MM.1S (cell line): ENCODE measurements at regions not wholly inside any gene's neighbourhood (a gene's known extent, or its start where the extent isn't known, plus 50 kb on each side); places are given as distances from the start of the nearest gene placed in this dataset.

ENCODE experiments used
- EZH2 ChIP-seq: fragments of 300-600 bp; sonication (generic); optimal IDR thresholded peaks from 2 replicates; pipeline ENCODE3; 2017; ENCODE audit warnings: low read depth, mild to moderate bottlenecking, antibody characterized with exemption, low read length, mixed read lengths
- EZH2phosphoT487 ChIP-seq: fragments of 300-600 bp; sonication (generic); IDR thresholded peaks from 2 replicates; pipeline ENCODE4 v1.6.1; 2018; ENCODE audit warnings: antibody characterized with exemption, low read length
- TF ChIP-seq, protein P1 (sequence below): fragments of 300-600 bp; sonication (generic); IDR thresholded peaks from 2 replicates; pipeline ENCODE4 v1.5.1; 2016; ENCODE audit warnings: antibody characterized with exemption, low read length, mixed read lengths

DNA sequence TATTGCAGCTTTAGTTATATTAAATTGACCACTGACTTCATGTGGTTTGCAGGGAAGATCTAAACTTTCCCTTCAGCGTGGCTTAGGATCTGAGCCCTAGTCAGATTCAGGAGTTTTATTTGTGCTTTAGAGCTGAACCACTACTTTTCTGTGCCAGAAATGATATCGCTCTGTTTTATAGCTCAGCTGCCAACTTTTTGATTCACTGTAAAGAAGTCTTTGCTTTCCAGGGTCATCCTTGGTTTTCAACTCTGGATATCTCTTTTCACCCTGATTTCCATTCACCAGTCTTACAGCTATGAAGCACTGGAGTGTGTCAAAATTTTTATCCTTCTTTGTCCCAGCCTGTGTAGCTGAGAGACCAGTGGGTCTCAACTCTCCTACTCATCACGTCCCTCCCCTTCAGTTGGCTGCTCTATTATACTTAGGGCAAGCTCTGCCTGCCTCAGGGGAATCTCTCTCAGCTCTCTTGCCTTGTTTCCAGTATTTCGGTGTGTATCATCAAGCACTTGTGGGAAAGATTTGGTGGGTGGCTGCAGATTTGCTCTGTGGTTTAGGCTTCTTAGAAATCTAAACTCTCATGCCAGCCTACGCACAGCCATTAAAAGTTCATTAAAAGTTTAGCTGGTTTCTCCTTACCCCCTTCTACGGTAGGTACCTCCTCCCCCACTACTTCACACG lies 425.5 kb downstream of the TENT5A start:
- TF ChIP-seq, protein P1, sequence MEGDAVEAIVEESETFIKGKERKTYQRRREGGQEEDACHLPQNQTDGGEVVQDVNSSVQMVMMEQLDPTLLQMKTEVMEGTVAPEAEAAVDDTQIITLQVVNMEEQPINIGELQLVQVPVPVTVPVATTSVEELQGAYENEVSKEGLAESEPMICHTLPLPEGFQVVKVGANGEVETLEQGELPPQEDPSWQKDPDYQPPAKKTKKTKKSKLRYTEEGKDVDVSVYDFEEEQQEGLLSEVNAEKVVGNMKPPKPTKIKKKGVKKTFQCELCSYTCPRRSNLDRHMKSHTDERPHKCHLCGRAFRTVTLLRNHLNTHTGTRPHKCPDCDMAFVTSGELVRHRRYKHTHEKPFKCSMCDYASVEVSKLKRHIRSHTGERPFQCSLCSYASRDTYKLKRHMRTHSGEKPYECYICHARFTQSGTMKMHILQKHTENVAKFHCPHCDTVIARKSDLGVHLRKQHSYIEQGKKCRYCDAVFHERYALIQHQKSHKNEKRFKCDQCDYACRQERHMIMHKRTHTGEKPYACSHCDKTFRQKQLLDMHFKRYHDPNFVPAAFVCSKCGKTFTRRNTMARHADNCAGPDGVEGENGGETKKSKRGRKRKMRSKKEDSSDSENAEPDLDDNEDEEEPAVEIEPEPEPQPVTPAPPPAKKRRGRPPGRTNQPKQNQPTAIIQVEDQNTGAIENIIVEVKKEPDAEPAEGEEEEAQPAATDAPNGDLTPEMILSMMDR: no peak
- no peak for TF ChIP-seq EZH2
- TF ChIP-seq EZH2phosphoT487: no peak
